Suprapubic skin (tissue), 4 donors: ENCODE measurements at regions not wholly inside any gene's neighbourhood (a gene's known extent, or its start where the extent isn't known, plus 50 kb on each side); places are given as distances from the start of the nearest gene placed in this dataset.

Source experiments
- CTCF ChIP-seq, 2 donors: fragments of 200-600 bp in 1 of 2; fragments of 450-650 bp in 1 of 2; sonication (generic) in 1 of 2; IDR thresholded peaks; one replicate each; pipeline ENCODE4 v1.5.1; 2016 to 2019; ENCODE audit warnings: antibody characterized with exemption in 2 of 2, mild to moderate bottlenecking in 1 of 2, moderate library complexity in 1 of 2
- EP300 ChIP-seq: sonication (generic); formaldehyde crosslinking; IDR thresholded peaks from one replicate; pipeline ENCODE4 v1.6.1; 2017; ENCODE audit warnings: antibody characterized with exemption
- POLR2AphosphoS5 ChIP-seq, 3 donors: sonication (generic); formaldehyde crosslinking; IDR thresholded peaks; one replicate each; pipeline ENCODE4 v1.6.1; 2017; ENCODE audit warnings: antibody characterized with exemption in 3 of 3

DNA sequence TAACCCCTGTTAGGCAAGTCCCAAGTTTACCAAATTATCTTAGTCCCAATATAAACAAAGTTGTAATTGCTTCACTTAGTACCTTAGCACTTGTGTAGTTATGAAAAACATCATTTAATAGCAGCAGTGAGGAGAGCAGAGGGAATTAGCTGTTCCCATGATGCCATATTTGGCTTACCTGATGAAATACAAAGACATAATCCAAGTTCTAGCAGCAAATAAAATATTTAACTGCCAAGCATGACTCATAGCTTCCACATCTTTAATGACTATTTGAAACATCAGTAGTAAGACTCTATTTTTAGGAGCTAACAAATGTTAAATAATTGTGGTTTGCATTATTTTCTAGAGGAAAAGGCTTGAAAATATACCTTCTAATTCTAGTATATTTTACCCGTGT lies 94.0 kb upstream of the MCHR2 start:
- TF ChIP-seq CTCF (IDR thresholded peaks at IDR 0.05) (no peak), EP300 (no peak), POLR2AphosphoS5 (IDR thresholded peaks at IDR 0.05) (no peak)
